HG03280 (cell line): ENCODE measurements at regions not wholly inside any gene's neighbourhood (a gene's known extent, or its start where the extent isn't known, plus 50 kb on each side); places are given as distances from the start of the nearest gene placed in this dataset.

Source experiments
- ATAC-seq: cut with Tn5 transposase; IDR thresholded peaks from one replicate; pipeline ENCODE4 v1.9.1; 2021; ENCODE audit warnings: mild to moderate bottlenecking, moderate library complexity; ENCODE audit not compliant: unreplicated experiment

- peak; percentile 48 for ATAC-seq
Measured at GRCh38 chr4:152100379-152101201, 339.8 kb upstream of the GATB start.

DNA sequence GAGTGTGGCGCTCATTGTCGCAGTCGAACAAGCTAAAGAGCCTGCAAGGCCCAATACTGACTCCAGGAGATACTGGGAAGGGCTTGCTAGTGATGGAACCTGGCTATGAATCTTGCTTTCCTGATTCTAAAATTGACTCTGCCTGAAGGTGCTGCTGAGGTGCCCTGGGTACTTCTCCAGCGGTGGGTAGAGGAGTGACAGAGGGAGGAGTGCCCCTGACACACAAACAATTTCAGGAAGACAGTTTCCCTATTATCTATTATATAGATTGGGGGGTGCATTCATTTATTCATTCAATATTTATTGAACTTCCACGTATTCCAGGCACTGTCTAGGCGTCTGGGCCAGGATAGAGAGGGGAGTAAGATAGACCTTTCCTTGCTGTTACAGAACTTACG, 339.2 kb upstream of the GATB start:
- ATAC-seq: no peak

- no peak for ATAC-seq
Measured at GRCh38 chr4:152099555-152099954, 338.7 kb upstream of the GATB start.

DNA sequence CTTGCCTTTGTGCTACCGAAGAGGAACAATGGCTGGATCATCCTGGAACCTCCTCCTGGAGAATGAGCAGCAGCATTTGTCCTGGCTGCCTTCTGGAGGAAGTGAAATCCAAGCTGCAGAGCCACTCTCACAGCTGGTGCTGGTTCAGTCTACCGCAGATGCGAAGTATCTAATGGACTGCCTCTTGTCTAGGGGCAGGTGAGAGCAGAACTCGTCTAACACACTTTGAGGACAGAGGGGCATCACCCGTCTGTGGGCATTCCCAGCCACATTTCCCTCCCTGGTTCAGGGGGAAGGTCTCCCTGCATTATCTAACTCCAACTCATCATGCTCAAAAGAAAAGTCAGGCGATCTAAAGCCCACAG, 338.2 kb upstream of the GATB start:
- ATAC-seq: no peak

DNA sequence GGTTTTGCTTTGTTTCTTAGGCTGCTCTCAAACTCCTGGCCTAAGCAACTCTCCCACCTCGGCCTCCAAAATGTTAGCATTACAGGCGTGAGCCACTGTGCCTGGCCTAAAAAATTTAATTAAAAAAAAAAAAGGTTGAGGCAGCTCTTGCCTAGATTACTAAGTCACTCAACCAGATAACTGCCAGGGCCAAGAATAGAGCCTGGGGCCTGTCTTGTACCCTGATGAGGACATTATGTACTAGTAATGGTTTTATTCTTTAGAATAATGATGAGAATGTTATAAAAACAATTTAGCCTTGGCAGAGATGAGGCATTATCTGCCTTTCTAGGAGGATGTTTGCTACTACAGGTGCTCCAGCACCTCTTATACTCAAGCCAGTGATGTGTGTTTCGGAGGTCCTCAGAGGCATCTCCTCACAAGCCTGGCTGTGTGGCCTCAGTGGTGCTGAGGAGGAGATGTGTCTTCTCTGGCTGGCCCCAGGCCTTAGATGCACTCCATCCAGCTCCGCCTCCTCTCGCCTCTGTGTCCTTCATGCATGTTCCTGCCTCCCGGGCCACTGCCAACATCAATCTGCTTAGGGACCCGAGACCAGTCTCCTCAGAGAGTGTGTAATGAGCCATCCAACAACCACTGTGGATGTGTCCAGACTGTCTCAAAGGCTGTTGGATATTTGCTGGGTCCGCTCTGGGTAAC, 337.7 kb upstream of the GATB start:
- no peak for ATAC-seq

DNA sequence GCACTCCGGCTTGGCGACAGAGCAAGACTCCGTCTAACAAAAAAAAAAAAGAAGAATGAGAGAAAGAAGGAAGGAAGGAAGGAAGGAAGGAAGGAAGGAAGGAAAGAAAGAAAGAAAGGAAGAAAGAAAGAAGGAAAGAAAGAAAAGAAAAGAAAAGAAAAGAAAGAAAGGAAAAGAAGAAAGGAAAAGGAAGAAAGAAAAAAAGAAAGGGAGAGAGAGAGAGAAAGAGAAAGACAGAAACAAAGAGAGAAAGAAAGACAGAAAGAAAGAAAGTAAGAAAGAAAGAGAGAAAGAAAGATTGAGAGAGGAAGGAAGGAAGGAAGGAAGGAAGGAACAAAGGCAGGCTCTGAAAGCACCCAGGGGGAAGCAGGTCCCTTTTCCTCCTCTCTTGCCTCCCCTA, 336.6 kb upstream of the GATB start:
- ATAC-seq: no peak

DNA sequence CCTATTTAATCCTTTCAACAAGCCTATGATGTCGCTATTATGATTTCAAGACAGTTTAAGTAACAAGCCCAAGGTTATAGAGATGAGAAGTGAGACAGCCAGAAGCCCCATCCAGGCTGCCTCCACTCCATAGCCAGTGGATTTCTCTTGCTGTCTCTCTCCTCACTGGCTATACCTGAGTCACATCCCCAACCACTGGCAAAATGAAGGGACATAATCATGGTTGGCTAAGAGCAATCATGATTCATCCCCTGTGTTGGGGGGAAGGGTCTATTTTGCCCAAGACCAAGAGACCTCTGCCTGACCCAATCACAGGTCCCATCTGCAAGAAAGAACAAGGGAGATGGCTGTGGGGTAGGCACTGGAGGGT, 334.9 kb upstream of the GATB start:
- ATAC-seq: no peak

DNA sequence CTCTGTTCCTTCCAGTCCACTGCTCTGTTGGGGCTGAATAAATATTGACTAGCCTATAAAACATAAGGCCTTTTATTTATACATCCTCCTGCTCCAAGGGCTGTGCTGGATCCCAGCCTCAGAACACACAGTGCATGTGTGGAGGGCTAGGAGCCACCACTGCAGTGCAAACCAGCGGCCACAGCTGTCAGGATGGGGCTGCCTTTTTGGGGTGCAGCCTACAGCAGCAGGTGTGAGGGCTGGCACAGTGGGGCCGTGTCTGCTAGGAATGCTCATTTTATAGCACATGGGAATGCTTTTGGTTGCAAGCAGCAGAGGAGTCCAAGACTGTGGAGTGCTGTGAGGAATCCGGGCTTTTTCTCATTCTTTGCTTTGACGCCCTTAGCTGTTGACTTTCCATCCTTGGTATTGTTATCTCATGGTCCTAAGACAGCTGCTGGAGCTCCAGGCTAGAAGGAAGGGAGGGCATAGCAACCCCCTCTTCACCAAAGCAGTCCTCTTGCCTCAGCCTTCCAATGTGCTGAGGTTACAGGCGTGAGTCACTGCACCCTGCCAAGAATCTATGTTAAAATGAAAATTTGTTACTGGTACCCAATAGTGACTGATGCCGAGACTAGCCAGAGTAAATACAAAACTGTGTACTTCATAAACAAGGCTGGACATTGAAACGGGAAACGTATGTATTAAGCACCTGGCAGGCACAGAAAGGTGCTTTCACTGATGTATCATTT, 334.3 kb upstream of the GATB start:
- ATAC-seq: no peak

GRCh38 chr4:152091405-152091804, 330.6 kb upstream of the GATB start:
- no peak for ATAC-seq

DNA sequence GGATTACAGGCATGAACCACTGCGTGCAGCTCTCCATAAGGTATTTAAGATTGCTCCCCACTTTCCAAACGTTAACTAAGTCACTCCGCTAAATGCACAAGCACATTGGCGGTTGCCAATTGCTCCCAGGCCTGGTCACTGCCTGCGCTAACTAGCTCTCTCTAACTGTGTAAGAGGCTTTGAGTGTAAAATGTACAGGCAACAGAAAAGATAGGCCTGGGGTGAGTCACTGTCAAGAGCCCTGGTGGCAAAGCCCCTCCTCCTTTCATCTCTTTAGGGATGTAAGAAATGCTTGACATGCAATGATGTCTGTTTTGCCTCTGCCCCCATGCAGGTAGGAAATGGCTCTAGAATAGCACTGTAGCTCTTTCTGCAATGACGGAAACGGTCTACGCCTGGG, 329.7 kb upstream of the GATB start:
- no peak for ATAC-seq

DNA sequence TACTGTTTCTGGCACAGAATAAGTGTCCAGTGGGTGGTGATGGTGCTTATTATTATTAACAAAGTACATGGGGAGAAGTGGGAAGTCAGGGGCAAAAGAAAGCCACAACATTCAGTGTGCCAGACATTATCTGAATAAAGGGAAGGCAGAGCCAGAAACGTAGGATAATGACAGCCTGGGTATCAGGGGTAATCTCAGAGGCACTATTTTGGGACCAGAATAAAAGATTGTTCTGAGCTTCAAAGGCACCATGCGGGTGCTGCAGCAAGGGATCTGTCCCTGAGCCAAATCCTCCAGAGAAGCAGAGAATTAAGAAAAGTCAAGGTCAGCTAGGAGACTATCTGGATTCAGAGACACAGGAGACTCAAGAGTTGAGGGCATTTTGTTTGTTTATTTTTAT, 328.8 kb upstream of the GATB start:
- no peak for ATAC-seq

DNA sequence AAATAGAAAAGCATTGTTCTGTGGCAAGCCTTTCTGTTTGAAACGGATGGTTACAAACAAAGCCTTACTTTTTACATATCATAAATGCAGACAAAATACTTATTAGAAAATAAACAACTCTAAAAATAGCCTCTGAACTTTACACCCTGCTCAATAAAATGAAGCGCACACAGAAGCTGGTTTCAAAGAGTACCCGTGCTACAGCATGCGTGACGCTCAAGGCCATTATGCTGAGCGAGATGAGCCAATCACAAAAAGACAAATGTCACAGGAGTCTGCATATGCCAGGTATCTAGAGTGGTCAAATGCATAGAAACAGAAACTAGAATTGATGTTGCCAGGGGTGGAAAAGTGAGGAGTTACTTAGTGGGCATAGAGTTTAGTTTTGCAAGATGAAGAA, 326.5 kb upstream of the GATB start:
- no peak for ATAC-seq

- no peak for ATAC-seq
Measured at GRCh38 chr4:152085657-152086056, 324.9 kb upstream of the GATB start.

- ATAC-seq: no peak
Measured at GRCh38 chr4:152083338-152083737, 322.5 kb upstream of the GATB start.

DNA sequence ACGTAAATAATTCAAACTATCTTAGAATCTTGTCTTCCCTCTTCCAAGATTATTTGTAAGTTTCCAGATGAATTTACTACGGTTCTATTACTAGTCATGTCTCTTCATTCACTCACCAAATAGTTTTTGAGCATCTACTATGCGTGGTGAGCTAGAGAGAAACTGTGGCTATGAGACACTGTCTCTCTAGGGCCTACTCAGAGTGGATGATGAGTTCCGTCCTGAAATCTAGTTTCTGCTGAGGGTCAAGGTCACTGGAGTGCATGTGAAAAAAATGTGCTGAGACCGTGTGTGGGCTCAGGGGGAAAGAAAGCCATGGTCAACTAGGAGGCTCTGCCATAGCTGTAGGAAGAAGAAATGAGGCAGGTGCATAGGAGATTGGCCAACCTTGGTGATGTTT, 320.2 kb upstream of the GATB start:
- ATAC-seq: no peak

DNA sequence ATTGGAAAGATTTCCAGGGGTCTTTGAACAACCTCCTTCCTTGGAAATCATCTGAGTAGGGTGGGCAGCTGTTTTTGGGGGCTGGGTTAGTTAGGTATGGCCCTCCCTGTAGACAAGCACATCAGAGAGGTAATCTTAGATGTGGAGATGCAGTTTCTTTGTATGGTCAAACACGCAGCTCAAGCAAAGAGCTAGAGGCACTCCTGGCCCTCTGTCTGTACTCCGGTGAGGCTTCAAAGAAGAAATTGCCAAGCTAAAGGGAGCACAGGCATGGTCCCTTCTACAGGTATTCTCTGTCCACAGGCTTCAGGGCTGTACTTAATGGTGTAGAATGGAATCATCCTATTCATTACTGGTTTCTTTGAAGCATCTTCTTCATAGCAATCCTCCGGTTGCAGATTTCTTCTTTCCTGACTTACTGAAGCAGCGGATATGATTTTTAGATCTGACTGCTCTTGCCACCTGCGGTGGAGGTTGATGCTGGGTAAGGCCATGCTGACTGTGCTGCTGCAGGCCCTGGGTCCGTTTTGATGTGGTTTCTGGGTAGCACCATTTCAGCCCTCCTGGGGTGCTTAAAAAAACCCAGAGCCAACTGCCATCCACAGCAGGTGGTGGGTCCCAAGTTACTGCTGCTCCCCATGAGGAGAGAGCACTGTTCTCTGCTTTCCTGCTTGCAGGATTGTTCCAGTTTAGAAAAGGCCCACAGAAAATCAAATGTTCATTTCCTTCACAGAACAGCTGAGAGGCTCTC, 318.9 kb upstream of the GATB start:
- no peak for ATAC-seq

- no peak for ATAC-seq
Measured at GRCh38 chr4:152079079-152079478, 318.3 kb upstream of the GATB start.

DNA sequence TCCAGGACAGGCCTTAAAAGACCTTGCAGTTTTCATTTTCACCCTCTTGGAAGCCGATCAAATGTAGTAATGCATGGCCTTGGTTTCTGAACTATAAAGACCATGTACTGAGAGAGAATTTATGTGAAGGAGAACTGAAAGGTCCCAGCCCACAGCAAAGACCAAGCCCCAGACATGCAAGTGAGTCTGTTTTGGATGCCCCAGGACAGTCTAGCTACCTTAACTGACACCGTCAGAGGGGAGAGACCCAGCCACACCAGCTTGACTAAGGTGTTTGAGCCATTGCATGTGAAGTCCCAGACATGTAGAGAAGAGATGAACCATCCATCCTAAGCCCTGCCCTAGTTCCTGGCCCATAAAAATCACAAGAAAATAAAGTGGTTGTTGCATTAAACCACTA, 316.8 kb upstream of the GATB start:
- no peak for ATAC-seq

- ATAC-seq: no peak
Measured at GRCh38 chr4:152075253-152075928, 314.6 kb upstream of the GATB start.

GRCh38 chr4:152074573-152074972, 313.8 kb upstream of the GATB start:
- no peak for ATAC-seq

DNA sequence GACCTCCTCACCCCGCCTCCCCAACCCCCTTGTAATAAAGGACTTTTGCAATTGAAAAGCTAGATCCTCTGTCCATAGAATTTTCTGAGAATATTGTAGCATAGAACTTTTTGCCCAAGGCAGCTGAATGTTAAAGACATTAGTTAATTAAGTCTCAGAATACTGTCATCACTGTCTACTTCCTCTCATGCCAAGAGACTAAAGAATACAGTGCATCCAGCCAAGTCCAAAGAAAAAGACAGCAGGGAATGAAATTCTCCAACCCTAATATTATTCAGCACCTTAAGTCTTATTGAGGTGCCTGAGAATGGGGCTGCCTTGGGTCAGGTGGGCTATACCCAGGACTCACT, 313.3 kb upstream of the GATB start:
- no peak for ATAC-seq
